ENCODE measurements at regions not wholly inside any gene's neighbourhood (a gene's known extent, or its start where the extent isn't known, plus 50 kb on each side); places are given as distances from the start of the nearest gene placed in this dataset.

- DNase-seq (ENCODE audit: low spot score): no peak
- no peak for FAIRE-seq
Observed at GRCh38 chr6:66866801-66867200, 1159.8 kb upstream of the EYS start.

- FAIRE-seq: no peak
Observed at GRCh38 chr6:66865771-66866170, 1158.7 kb upstream of the EYS start.

GRCh38 chr6:66861007-66861541, 1154.0 kb upstream of the EYS start:
- DNase-seq (ENCODE audit: low spot score) (no peak), FAIRE-seq (no peak)

More at GRCh38 chr6:66865771-66866170, 1158.7 kb upstream of the EYS start:
- DNase-seq (ENCODE audit: low spot score): no peak

- no peak for DNase-seq (ENCODE audit: low spot score)
- FAIRE-seq: no peak
Observed at GRCh38 chr6:66860328-66860727, 1153.3 kb upstream of the EYS start.

GRCh38 chr6:66858196-66858595, 1151.2 kb upstream of the EYS start:
- FAIRE-seq: no peak
- no peak for DNase-seq (ENCODE audit: low spot score)

- DNase-seq (ENCODE audit: low spot score) (no peak), FAIRE-seq (no peak)
Observed at GRCh38 chr6:66854014-66854413, 1147.0 kb upstream of the EYS start.

- FAIRE-seq (no peak), DNase-seq (ENCODE audit: low spot score) (no peak)
Observed at GRCh38 chr6:66851930-66852329, 1144.9 kb upstream of the EYS start.

GRCh38 chr6:66849843-66850242, 1142.8 kb upstream of the EYS start:
- FAIRE-seq: no peak
- DNase-seq (ENCODE audit: low spot score): peak; percentile 7

- FAIRE-seq: no peak
- no peak for DNase-seq (ENCODE audit: low spot score)
Observed at GRCh38 chr6:66848244-66848953, 1141.4 kb upstream of the EYS start.

- FAIRE-seq (no peak), DNase-seq (ENCODE audit: low spot score) (peak; percentile 2)
Observed at GRCh38 chr6:66838764-66839163, 1131.7 kb upstream of the EYS start.

- FAIRE-seq (no peak), DNase-seq (ENCODE audit: low spot score) (no peak)
Observed at GRCh38 chr6:66825539-66825938, 1118.5 kb upstream of the EYS start.

GRCh38 chr6:66814156-66814555, 1107.1 kb upstream of the EYS start:
- no peak for DNase-seq (ENCODE audit: low spot score)
- FAIRE-seq: no peak

- DNase-seq (ENCODE audit: low spot score) (no peak), FAIRE-seq (no peak)
Observed at GRCh38 chr6:66808771-66809170, 1101.7 kb upstream of the EYS start.

GRCh38 chr6:66796987-66797386, 1090.0 kb upstream of the EYS start:
- FAIRE-seq: no peak
- no peak for DNase-seq (ENCODE audit: low spot score)

GRCh38 chr6:66788579-66788978, 1081.6 kb upstream of the EYS start:
- DNase-seq (ENCODE audit: low spot score) (no peak), FAIRE-seq (no peak)

GRCh38 chr6:66772800-66773199, 1065.8 kb upstream of the EYS start:
- FAIRE-seq: no peak
- no peak for DNase-seq (ENCODE audit: low spot score)

- DNase-seq (ENCODE audit: low spot score) (no peak), FAIRE-seq (no peak)
Observed at GRCh38 chr6:66771626-66772025, 1064.6 kb upstream of the EYS start.

GRCh38 chr6:66751630-66752029, 1044.6 kb upstream of the EYS start:
- DNase-seq (ENCODE audit: low spot score) (no peak), FAIRE-seq (no peak)

GRCh38 chr6:66740346-66740745, 1033.3 kb upstream of the EYS start:
- FAIRE-seq (no peak), DNase-seq (ENCODE audit: low spot score) (no peak)

GRCh38 chr6:66735106-66735890, 1028.3 kb upstream of the EYS start:
- no peak for FAIRE-seq
- no peak for DNase-seq (ENCODE audit: low spot score)

GRCh38 chr6:66731310-66731709, 1024.3 kb upstream of the EYS start:
- DNase-seq (ENCODE audit: low spot score) (no peak), FAIRE-seq (no peak)

GRCh38 chr6:66725670-66726069, 1018.6 kb upstream of the EYS start:
- FAIRE-seq: no peak

GRCh38 chr6:66717801-66718200, 1010.8 kb upstream of the EYS start:
- DNase-seq (ENCODE audit: low spot score) (no peak), FAIRE-seq (no peak)

More at GRCh38 chr6:66725670-66726069, 1018.6 kb upstream of the EYS start:
- DNase-seq (ENCODE audit: low spot score): no peak

Data from urothelium cell line (cell line).